Spleen (tissue), 7 donors: ENCODE measurements at regions not wholly inside any gene's neighbourhood (a gene's known extent, or its start where the extent isn't known, plus 50 kb on each side); places are given as distances from the start of the nearest gene placed in this dataset.

Experiments
- CTCF ChIP-seq, 11 experiments: fragments of 200-600 bp in 7 of 11; fragments of 450-650 bp in 4 of 11; sonication (generic) in 4 of 11; IDR thresholded peaks in 8 of 11; conservative IDR thresholded peaks in 3 of 11; 1 replicate in 7 of 11; 2 replicates in 4 of 11; pipeline versions ENCODE4 v1.4.0 to v1.8.0; 2016 to 2021; ENCODE audit warnings: antibody characterized with exemption in 11 of 11, inconsistent platforms in 4 of 11, mild to moderate bottlenecking in 1 of 11
- POLR2A ChIP-seq, 3 donors: fragments of 450-650 bp; IDR thresholded peaks; one replicate each; pipeline ENCODE4 v1.5.1; 2017; ENCODE audit warnings: antibody characterized with exemption in 3 of 3, mild to moderate bottlenecking in 1 of 3
- donor health status: DM: no; HTN: no; CAD: no; lungs with moderate emphysema.
- donor health status: DM: no; HTN: no; CAD: no.
- donor health status: DM: no; HTN: no; CAD: no.

DNA sequence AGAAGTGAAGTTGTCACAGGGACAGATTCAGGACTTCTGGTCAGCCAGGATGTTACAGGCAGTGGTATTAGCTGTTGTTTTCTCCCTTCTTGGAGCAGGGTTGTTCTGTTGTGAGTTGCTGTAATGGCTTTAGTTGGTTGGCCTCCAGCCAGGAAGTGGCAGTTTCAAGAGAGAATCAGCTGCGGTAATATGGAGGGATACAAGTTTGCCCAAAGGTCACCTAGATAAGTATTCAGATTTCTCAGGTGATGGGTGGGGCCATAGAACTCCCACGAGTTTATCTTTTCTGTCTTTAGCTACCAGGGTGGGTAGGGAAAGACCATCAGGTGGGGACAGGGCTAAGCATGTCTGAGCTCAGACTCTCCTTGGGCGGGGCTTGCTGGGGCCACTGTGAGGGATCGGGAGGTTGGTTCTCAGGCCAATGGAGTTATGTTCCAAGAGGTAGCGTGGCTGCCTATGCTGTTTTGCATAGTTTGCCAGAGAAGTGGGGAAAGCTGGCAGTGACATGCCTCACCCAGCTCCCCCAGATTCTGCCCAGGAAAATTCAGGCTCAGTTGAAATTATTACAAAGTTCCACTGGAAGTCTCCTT, 640.4 kb upstream of the CHAC2 start:
- TF ChIP-seq POLR2A (IDR thresholded peaks at IDR 0.05): no peak
- no peak for TF ChIP-seq CTCF (IDR thresholded peaks at IDR 0.05 in 8 of 11, conservative IDR thresholded peaks at IDR 0.05 in 3 of 11)
